A549 (cell line): ENCODE measurements at regions not wholly inside any gene's neighbourhood (a gene's known extent, or its start where the extent isn't known, plus 50 kb on each side); places are given as distances from the start of the nearest gene placed in this dataset.
"Not testable (repeated sequence)": the region's sequence is repeated elsewhere in the genome, so short reads cannot be mapped to it uniquely, and the experiment has no call there.

ENCODE experiments used
- ATAC-seq, 2 experiments: fragments of 200-7000 bp in 1 of 2; fragments of >200 bp in 1 of 2; cut with Nextera tagmentation in 1 of 2; cut with Tn5 transposase in 1 of 2; 3 replicates each; pipeline versions ENCODE4 v1.8.0 to v1.9.1; 2018 to 2020; ENCODE audit warnings: mild to moderate bottlenecking in 1 of 2, moderate library complexity in 1 of 2
- CTCF ChIA-PET: fragments of 300-600 bp; sonication (Branson Sonifier 250); formaldehyde crosslinking; extraction: SDS; loops from one replicate; lab custom pipeline; 2021; ENCODE audit warnings: antibody characterized with exemption, inconsistent platforms; lab: Yijun Ruan, JAX
- POLR2A ChIA-PET: fragments of 350-600 bp; formaldehyde crosslinking; extraction: SDS; loops from one replicate; lab custom pipeline; 2021; ENCODE audit warnings: antibody characterized with exemption, inconsistent platforms; lab: Yijun Ruan, JAX
- DNase-seq, 2 experiments: peaks; one replicate each; pipeline versions ENCODE4 v3.0.0 to v3.0.0-alpha.2; 2011 to 2016; ENCODE audit warnings: low read depth in 1 of 2, low spot score in 1 of 2
- FAIRE-seq: peaks from 2 replicates; lab custom pipeline; 2011; peaks lifted over from hg19 to GRCh38; lab: Jason Lieb, UNC
- H3K27ac ChIP-seq, 2 experiments: fragments of >200 bp; sonication (Bioruptor Twin); formaldehyde crosslinking; 3 replicates each; pipeline ENCODE4 v1.5.1; 2016 to 2017
- H3K4me1 ChIP-seq: fragments of >200 bp; sonication (Bioruptor Twin); formaldehyde crosslinking; 3 replicates; pipeline ENCODE4 v1.6.1; 2016
- H3K4me2 ChIP-seq: fragments of >200 bp; sonication (Bioruptor Twin); formaldehyde crosslinking; 3 replicates; pipeline ENCODE4 v1.6.1; 2016
- H3K4me3 ChIP-seq: fragments of >200 bp; sonication (Bioruptor Twin); formaldehyde crosslinking; 3 replicates; pipeline ENCODE4 v1.5.1; 2016
- H3K9me3 ChIP-seq: fragments of >200 bp; sonication (Bioruptor Twin); formaldehyde crosslinking; 3 replicates; pipeline ENCODE4 v1.6.1; 2016
- ATOH8 ChIP-seq: fragments of 250-450 bp; sonication (Bioruptor Pico); IDR thresholded peaks from 2 replicates; pipeline ENCODE4 v1.5.0; 2020; ENCODE audit warnings: low read depth, mild to moderate bottlenecking, moderate library complexity
- CHD2 ChIP-seq: fragments of 150-350 bp; IDR thresholded peaks from 2 replicates; pipeline ENCODE4 v1.6.1; 2014; ENCODE audit warnings: low read length; ENCODE audit not compliant: partially characterized antibody
- EHF ChIP-seq: fragments of 250-450 bp; sonication (Bioruptor Pico); IDR thresholded peaks from 2 replicates; pipeline ENCODE4 v1.5.0; 2020; ENCODE audit warnings: mild to moderate bottlenecking
- ELK1 ChIP-seq: fragments of 150-350 bp; IDR thresholded peaks from 2 replicates; pipeline ENCODE4 v1.6.1; 2014; ENCODE audit warnings: low read depth, mild to moderate bottlenecking, low read length
- ESRRA ChIP-seq: fragments of 150-350 bp; IDR thresholded peaks from 2 replicates; pipeline ENCODE4 v1.6.1; 2014; ENCODE audit warnings: mild to moderate bottlenecking, low read length, borderline replicate concordance
- FOSL2 ChIP-seq, 2 experiments: fragments of 450-650 bp in 1 of 2; fragments of >200 bp in 1 of 2; sonication (Bioruptor Twin) in 1 of 2; formaldehyde crosslinking; IDR thresholded peaks; 2 replicates each; pipeline versions ENCODE4 v1.5.0 to v1.6.1; 2016 to 2020; ENCODE audit warnings: mild to moderate bottlenecking in 1 of 2, moderate library complexity in 1 of 2
- HMGXB4 ChIP-seq: fragments of 250-450 bp; sonication (Bioruptor Pico); IDR thresholded peaks from 2 replicates; pipeline ENCODE4 v1.5.0; 2021; ENCODE audit warnings: mild to moderate bottlenecking, moderate library complexity, borderline replicate concordance
- HOXA7 ChIP-seq: fragments of 250-450 bp; sonication (Bioruptor Pico); IDR thresholded peaks from 2 replicates; pipeline ENCODE4 v1.5.0; 2020; ENCODE audit warnings: mild to moderate bottlenecking, moderate library complexity
- ZSCAN20 ChIP-seq: fragments of 250-450 bp; sonication (Bioruptor Pico); IDR thresholded peaks from 2 replicates; pipeline ENCODE4 v1.8.0; 2022; ENCODE audit warnings: mild to moderate bottlenecking, moderate library complexity
- WGBS: methylation state at CpG from one replicate; pipeline ENCODE4 v1.1.6; 2017; ENCODE audit errors: missing lambda C conversion rate; 5-methylcytosine and 5-hydroxymethylcytosine counted together

GRCh38 chr14:101088714-101089113 is 185.2 kb upstream of the RTL1 start:
- TF ChIP-seq HOXA7 (CRISPR knock-in tag) = no peak
- TF ChIP-seq ZSCAN20 (CRISPR knock-in tag) = no peak
- TF ChIP-seq FOSL2 (IDR thresholded peaks at IDR 0.05) = no peak
- no peak for TF ChIP-seq FOSL2 (CRISPR knock-in tag; IDR thresholded peaks at IDR 0.05)
- no peak for TF ChIP-seq ATOH8
- TF ChIP-seq ELK1 = no peak
- TF ChIP-seq HMGXB4 (CRISPR knock-in tag) = no peak
- no peak for TF ChIP-seq CHD2
- TF ChIP-seq EHF (CRISPR knock-in tag) = no peak
- no peak overlapping the region; a peak in 1 of 6 replicates for H3K27ac ChIP-seq
- 76% methylated on average over 3 of the region's 3 CpGs for WGBS
- ChIA-PET CTCF (interaction anchor here (1.3 kb wide), 1 partner anchor 11 kb away, joined by 4 read pairs; no protein-coding TSS in a partner anchor), POLR2A (no interaction called here)
- H3K4me2 ChIP-seq = no peak overlapping the region
- no peak for FAIRE-seq
- no peak overlapping the region for H3K4me3 ChIP-seq
- no peaks in the 10 kb centered on the region for H3K9me3 ChIP-seq
- no peak for DNase-seq
- H3K4me1 ChIP-seq = peaks cover 8% of the 10 kb centered on the region; the same call in 2 of the 3 replicates
- no peak for ATAC-seq

GRCh38 chr14:101090478-101090877 is 187.0 kb upstream of the RTL1 start:
- POLR2A ChIA-PET, DNase-seq, ATAC-seq, H3K9me3 ChIP-seq, FAIRE-seq, H3K4me1 ChIP-seq, H3K4me3 ChIP-seq: not testable (repeated sequence)
- CTCF ChIA-PET = interaction anchor here (0.6 to 1.4 kb wide), 3 partner anchors 9 to 497 kb away, joined by 3 read pairs; no protein-coding TSS in a partner anchor
- 90% methylated on average over 11 of the region's 11 CpGs for WGBS
- Histone ChIP-seq H3K4me2 (peak overlapping the region; percentile 26; the same call in 2 of the 3 replicates), H3K27ac (0 out of 6 replicates have a peak overlapping the region, but pooled peaks of 1 of the 2 experiments have one; percentile 10)

- CTCF ChIA-PET = interaction anchor here (1.4 kb wide), 1 partner anchor 144 kb away, joined by 3 read pairs; no protein-coding TSS in a partner anchor
- Histone ChIP-seq H3K4me3 (no peak overlapping the region), H3K4me1 (peaks cover 8% of the 10 kb centered on the region; the same call in 2 of the 3 replicates), H3K4me2 (peak overlapping the region; percentile 26; the same call in 2 of the 3 replicates)
- no peak for ATAC-seq
- WGBS = 31% methylated on average over 2 of the region's 2 CpGs
- no peak for FAIRE-seq
- DNase-seq = no peak
- TF ChIP-seq FOSL2 (IDR thresholded peaks at IDR 0.05) = no peak
- TF ChIP-seq FOSL2 (CRISPR knock-in tag; IDR thresholded peaks at IDR 0.05) = 0 out of 2 replicates have a peak, but pooled peaks have one; percentile 38
- no peak for TF ChIP-seq ESRRA
- no peak for TF ChIP-seq ATOH8
- TF ChIP-seq, all 56 proteins: peak for 1
- POLR2A ChIA-PET = no interaction called here
- Histone ChIP-seq H3K27ac (peak overlapping the region; percentile 10 to 31; a peak in 1 of 6 replicates), H3K9me3 (no peaks in the 10 kb centered on the region)
Measured at GRCh38 chr14:101090976-101091375, 187.5 kb upstream of the RTL1 start.

GRCh38 chr14:101094916-101095315 is 191.4 kb upstream of the RTL1 start:
- CTCF ChIA-PET, POLR2A ChIA-PET, DNase-seq, FAIRE-seq, H3K4me2 ChIP-seq, H3K9me3 ChIP-seq, ATAC-seq, H3K4me3 ChIP-seq, H3K27ac ChIP-seq: not testable (repeated sequence)
- H3K4me1 ChIP-seq = peaks cover 23% of the 10 kb centered on the region; the same call in 2 of the 3 replicates
- WGBS = 96% methylated on average over 6 of the region's 6 CpGs
